GM12878 (cell line): ENCODE measurements at regions not wholly inside any gene's neighbourhood (a gene's known extent, or its start where the extent isn't known, plus 50 kb on each side); places are given as distances from the start of the nearest gene placed in this dataset.
"Not testable (repeated sequence)": the region's sequence is repeated elsewhere in the genome, so short reads cannot be mapped to it uniquely, and the experiment has no call there.

Experiments used
- ATAC-seq: fragments of 200-7000 bp; cut with Tn5 transposase; 3 replicates; pipeline ENCODE4 v1.9.1; 2020; ENCODE audit warnings: mild to moderate bottlenecking, moderate library complexity
- BruUV-seq: library from RNA; stranded (reverse); fragments of 400-500 nt; replicated peaks from 2 replicates; lab custom pipeline; 2021; lab: Mats Ljungman, UMichigan
- CTCF ChIA-PET: fragments of 300-600 bp; sonication (Branson Sonifier 250); formaldehyde crosslinking; extraction: SDS; loops from one replicate; lab custom pipeline; 2021; ENCODE audit warnings: inconsistent platforms; lab: Yijun Ruan, JAX
- POLR2A ChIA-PET: fragments of 350-600 bp; formaldehyde crosslinking; extraction: SDS; loops from one replicate; lab custom pipeline; 2021; ENCODE audit warnings: inconsistent platforms; lab: Charles Lee
- RAD21 ChIA-PET: fragments of 300-600 bp; sonication (Branson Sonifier 250); formaldehyde crosslinking; loops from one replicate; lab custom pipeline; 2023; ENCODE audit warnings: antibody characterized with exemption; ENCODE audit not compliant: unreplicated experiment; lab: Charles Lee
- SMC1A ChIA-PET: fragments of 300-600 bp; sonication (Branson Sonifier 250); formaldehyde crosslinking; loops from one replicate; lab custom pipeline; 2023; ENCODE audit not compliant: unreplicated experiment, uncharacterized antibody; lab: Charles Lee
- DNase-seq: peaks from one replicate; pipeline ENCODE4 v3.0.0-alpha.2; 2011; ENCODE audit warnings: low read depth, low spot score
- FAIRE-seq: peaks from 3 replicates; lab custom pipeline; 2011; peaks lifted over from hg19 to GRCh38; lab: Jason Lieb, UNC
- H2AFZ ChIP-seq: 2 replicates; pipeline ENCODE4 v1.6.0; 2011; ENCODE audit warnings: low read depth, low read length, control low read depth; ENCODE audit not compliant: control insufficient read depth
- H3K27ac ChIP-seq: 2 replicates; pipeline ENCODE4 v1.5.1; 2011; ENCODE audit warnings: control low read depth; ENCODE audit not compliant: control insufficient read depth, insufficient read depth
- H3K27me3 ChIP-seq, 2 experiments: replicated peaks in 1 of 2; 2 replicates each; pipeline versions ENCODE4 v1.6.0 to v1.6.1; 2011; ENCODE audit warnings: low read length in 1 of 2; ENCODE audit not compliant: control insufficient read depth in 2 of 2, insufficient read depth in 2 of 2
- H3K36me3 ChIP-seq, 2 experiments: 2 replicates each; pipeline ENCODE4 v1.5.1; 2011; ENCODE audit warnings: low read length in 1 of 2; ENCODE audit not compliant: control insufficient read depth in 2 of 2, insufficient read depth in 2 of 2
- H3K4me1 ChIP-seq: 2 replicates; pipeline ENCODE4 v1.6.1; 2011; ENCODE audit warnings: mild to moderate bottlenecking, low read length, moderate library complexity, mixed read lengths; ENCODE audit not compliant: control insufficient read depth, insufficient read depth
- H3K4me2 ChIP-seq: 2 replicates; pipeline ENCODE4 v1.6.0; 2011; ENCODE audit warnings: control low read depth; ENCODE audit not compliant: control insufficient read depth, insufficient read depth
- H3K4me3 ChIP-seq: fragments of 200-600 bp; sonication (generic); 2 replicates; pipeline ENCODE4 v1.5.1; 2016
- H3K79me2 ChIP-seq: 2 replicates; pipeline ENCODE4 v1.6.0; 2011; ENCODE audit warnings: low read length; ENCODE audit not compliant: control insufficient read depth, insufficient read depth
- H3K9ac ChIP-seq: 2 replicates; pipeline ENCODE4 v1.8.0; 2011; ENCODE audit warnings: low read length, control low read depth, mixed read lengths; ENCODE audit not compliant: control insufficient read depth, insufficient read depth
- H3K9me3 ChIP-seq: replicated peaks from 3 replicates; pipeline ENCODE4 v1.5.1; 2011; ENCODE audit warnings: mild to moderate bottlenecking, low read length; ENCODE audit not compliant: control insufficient read depth, insufficient read depth
- H4K20me1 ChIP-seq: 2 replicates; pipeline ENCODE4 v1.6.0; 2011; ENCODE audit not compliant: control insufficient read depth, insufficient read depth
- WGBS: methylation state at CpG from one replicate; pipeline ENCODE4 v1.1.6; 2016; ENCODE audit warnings: low lambda C conversion rate; ENCODE audit not compliant: insufficient replicate concordance, insufficient coverage; ENCODE audit errors: missing lambda C conversion rate; 5-methylcytosine and 5-hydroxymethylcytosine counted together
- in situ Hi-C: fragments of 300-500 bp; cut with MboI; formaldehyde crosslinking; loops from 9 replicates; pipeline ENCODE4 v1.14.3; 2018; ENCODE audit warnings: mixed read lengths
- intact Hi-C: fragments of 100-400 bp; cut with micrococcal nuclease; formaldehyde crosslinking; loops from one replicate; pipeline ENCODE4 v1.14.2; 2022; ENCODE audit not compliant: unreplicated experiment

- H3K36me3 ChIP-seq, H2AFZ ChIP-seq, H3K4me1 ChIP-seq, H4K20me1 ChIP-seq, CTCF ChIA-PET, H3K27ac ChIP-seq, DNase-seq, SMC1A ChIA-PET, H3K9ac ChIP-seq, RAD21 ChIA-PET, FAIRE-seq, H3K4me2 ChIP-seq, H3K9me3 ChIP-seq, POLR2A ChIA-PET, BruUV-seq, H3K4me3 ChIP-seq, ATAC-seq, H3K27me3 ChIP-seq, intact Hi-C loops: not testable (repeated sequence)
- H3K79me2 ChIP-seq, result peaks cover 16% of the 10 kb centered on the region
- WGBS, result 100% methylated on average over 1 of the region's 1 CpG
- in situ Hi-C loops, result loop anchor here (25.0 kb wide), 1 partner anchor 467 kb away; no protein-coding TSS in a partner anchor
These were observed 72.7 kb upstream of the NPIPB12 start for GRCh38 chr16:29578898-29579297.

GRCh38 chr16:29581764-29582163 is 75.6 kb upstream of the NPIPB12 start:
- in situ Hi-C loops, result loop anchor here (25.0 kb wide), 1 partner anchor 469 kb away; no protein-coding TSS in a partner anchor
- H3K4me2 ChIP-seq, H3K27ac ChIP-seq, H4K20me1 ChIP-seq, H3K36me3 ChIP-seq, ATAC-seq, intact Hi-C loops, RAD21 ChIA-PET, H3K9ac ChIP-seq, CTCF ChIA-PET, H3K4me3 ChIP-seq, H3K27me3 ChIP-seq, DNase-seq, H3K4me1 ChIP-seq, H3K9me3 ChIP-seq, FAIRE-seq, POLR2A ChIA-PET, BruUV-seq, H2AFZ ChIP-seq, SMC1A ChIA-PET: not testable (repeated sequence)
- H3K79me2 ChIP-seq, result peaks cover 16% of the 10 kb centered on the region
- 98% methylated on average over 4 of the region's 4 CpGs for WGBS
